ENCODE measurements at regions not wholly inside any gene's neighbourhood (a gene's known extent, or its start where the extent isn't known, plus 50 kb on each side); places are given as distances from the start of the nearest gene placed in this dataset.
A peak's percentile ranks its signal among the peaks of the same experiment; 100 is the strongest.
"Not testable (repeated sequence)": the region's sequence is repeated elsewhere in the genome, so short reads cannot be mapped to it uniquely, and the experiment has no call there.

DNA sequence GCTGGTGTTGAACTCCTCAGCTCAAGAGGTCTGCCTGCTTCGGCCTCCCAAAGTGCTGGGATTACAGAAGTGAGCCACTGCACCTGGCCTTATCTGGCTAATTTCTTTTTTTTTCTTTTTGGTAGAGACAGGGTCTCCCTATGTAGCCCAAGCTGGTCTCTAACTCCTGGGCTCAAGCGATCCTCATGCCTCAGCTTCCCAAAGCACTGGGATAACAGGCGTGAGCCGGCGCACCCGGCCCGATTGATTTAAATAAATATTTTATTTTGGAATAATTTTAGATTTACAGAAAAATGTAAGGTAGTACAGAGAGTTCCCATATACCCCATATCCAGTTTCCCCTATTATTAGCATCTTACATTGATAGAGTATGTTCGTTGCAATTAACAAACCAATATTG is 155.0 kb upstream of the MVB12B start:
- Mint-ChIP-seq H3K36me3 (ENCODE audit: unreplicated experiment) (no peaks in the 10 kb centered on the region), H3K4me3 (ENCODE audit: unreplicated experiment) (no peak overlapping the region), H3K9me3 (ENCODE audit: unreplicated experiment) (peaks cover 10% of the 10 kb centered on the region), H3K27ac (ENCODE audit: unreplicated experiment) (no peak overlapping the region), H3K27me3 (ENCODE audit: unreplicated experiment) (peaks cover 40% of the 10 kb centered on the region), H3K4me1 (ENCODE audit: unreplicated experiment) (no peaks in the 10 kb centered on the region)
- TF ChIP-seq, protein P1, sequence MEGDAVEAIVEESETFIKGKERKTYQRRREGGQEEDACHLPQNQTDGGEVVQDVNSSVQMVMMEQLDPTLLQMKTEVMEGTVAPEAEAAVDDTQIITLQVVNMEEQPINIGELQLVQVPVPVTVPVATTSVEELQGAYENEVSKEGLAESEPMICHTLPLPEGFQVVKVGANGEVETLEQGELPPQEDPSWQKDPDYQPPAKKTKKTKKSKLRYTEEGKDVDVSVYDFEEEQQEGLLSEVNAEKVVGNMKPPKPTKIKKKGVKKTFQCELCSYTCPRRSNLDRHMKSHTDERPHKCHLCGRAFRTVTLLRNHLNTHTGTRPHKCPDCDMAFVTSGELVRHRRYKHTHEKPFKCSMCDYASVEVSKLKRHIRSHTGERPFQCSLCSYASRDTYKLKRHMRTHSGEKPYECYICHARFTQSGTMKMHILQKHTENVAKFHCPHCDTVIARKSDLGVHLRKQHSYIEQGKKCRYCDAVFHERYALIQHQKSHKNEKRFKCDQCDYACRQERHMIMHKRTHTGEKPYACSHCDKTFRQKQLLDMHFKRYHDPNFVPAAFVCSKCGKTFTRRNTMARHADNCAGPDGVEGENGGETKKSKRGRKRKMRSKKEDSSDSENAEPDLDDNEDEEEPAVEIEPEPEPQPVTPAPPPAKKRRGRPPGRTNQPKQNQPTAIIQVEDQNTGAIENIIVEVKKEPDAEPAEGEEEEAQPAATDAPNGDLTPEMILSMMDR (IDR thresholded peaks at IDR 0.05), result no peak
- peak; percentile 46 for DNase-seq (ENCODE audit: extremely low spot score, unreplicated experiment)

DNA sequence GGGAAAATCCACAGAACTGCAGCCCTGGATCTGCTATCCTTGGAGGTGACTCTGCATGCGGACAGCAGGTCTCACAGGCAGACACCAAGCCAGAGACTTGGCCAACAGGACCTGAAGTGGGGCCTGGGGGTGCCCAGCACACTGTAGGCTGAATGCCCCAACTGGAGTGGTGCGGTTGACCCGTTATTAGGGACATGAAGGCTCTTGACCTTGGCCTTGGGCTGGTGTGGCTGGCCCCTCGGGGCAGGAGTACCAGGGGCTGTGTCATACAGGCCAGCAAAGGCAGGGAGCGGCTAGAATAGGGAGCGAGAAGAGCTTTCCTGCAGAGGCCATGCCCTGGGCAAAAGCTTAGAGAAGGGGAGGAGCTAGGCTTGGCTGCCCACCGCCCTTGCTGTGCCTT is 153.2 kb upstream of the MVB12B start:
- TF ChIP-seq, protein P1 (IDR thresholded peaks at IDR 0.05), result no peak
- Mint-ChIP-seq H3K36me3 (ENCODE audit: unreplicated experiment) (no peaks in the 10 kb centered on the region), H3K4me1 (ENCODE audit: unreplicated experiment) (no peaks in the 10 kb centered on the region), H3K4me3 (ENCODE audit: unreplicated experiment) (no peak overlapping the region), H3K27me3 (ENCODE audit: unreplicated experiment) (peaks cover 45% of the 10 kb centered on the region), H3K9me3 (ENCODE audit: unreplicated experiment) (peaks cover 15% of the 10 kb centered on the region), H3K27ac (ENCODE audit: unreplicated experiment) (no peak overlapping the region)
- DNase-seq (ENCODE audit: extremely low spot score, unreplicated experiment), result peak; percentile 80

DNA sequence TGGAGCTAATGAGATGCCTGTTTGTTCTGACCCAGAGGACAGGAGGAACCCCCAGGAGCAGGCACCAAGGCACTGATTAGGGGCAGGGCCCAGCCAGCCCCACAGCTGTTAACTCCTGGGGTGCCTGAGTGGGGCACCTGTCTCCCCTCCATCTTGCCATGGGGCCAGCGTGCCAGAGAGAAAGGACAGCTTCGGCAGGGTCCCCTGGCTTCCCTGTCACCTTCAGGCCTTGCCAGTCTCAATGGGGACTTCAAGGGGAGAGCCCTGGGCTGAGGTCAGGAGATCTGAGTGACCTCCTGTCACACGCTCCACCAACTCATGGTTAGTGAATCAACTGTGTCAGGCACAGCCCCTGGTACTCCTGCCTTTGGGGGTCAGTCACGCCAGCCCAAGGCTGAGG is 152.7 kb upstream of the MVB12B start:
- Mint-ChIP-seq H3K9me3 (ENCODE audit: unreplicated experiment) (peaks cover 15% of the 10 kb centered on the region), H3K4me3 (ENCODE audit: unreplicated experiment) (no peak overlapping the region), H3K4me1 (ENCODE audit: unreplicated experiment) (no peaks in the 10 kb centered on the region), H3K36me3 (ENCODE audit: unreplicated experiment) (no peaks in the 10 kb centered on the region), H3K27ac (ENCODE audit: unreplicated experiment) (no peak overlapping the region), H3K27me3 (ENCODE audit: unreplicated experiment) (peaks cover 47% of the 10 kb centered on the region)
- DNase-seq (ENCODE audit: extremely low spot score, unreplicated experiment), result peak; percentile 70
- TF ChIP-seq, protein P1 (IDR thresholded peaks at IDR 0.05), result no peak

DNA sequence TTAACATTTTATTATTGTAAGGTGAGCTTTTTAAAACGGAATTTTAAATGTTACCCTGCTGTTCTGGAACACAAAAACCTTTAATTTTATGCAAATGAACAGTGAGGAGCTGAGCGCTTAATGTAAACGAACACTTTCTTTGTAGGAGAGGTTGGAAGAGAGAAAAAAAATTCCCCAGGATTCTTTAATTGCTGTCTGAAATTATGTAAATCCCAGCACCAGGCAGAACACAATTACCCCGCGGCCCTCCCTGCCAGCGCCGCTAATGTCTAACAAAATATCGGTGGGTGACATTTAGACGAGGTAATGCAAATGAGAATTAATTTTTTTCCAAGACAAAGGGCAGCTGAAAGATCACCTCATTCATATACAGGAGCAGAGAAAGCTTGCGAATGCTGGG is 143.4 kb upstream of the MVB12B start:
- TF ChIP-seq, protein P1 (IDR thresholded peaks at IDR 0.05), result no peak
- no peaks in the 10 kb centered on the region for H3K36me3 Mint-ChIP-seq (ENCODE audit: unreplicated experiment)
- no peak overlapping the region for H3K4me3 Mint-ChIP-seq (ENCODE audit: unreplicated experiment)
- no peak for DNase-seq (ENCODE audit: extremely low spot score, unreplicated experiment)
- H3K9me3 Mint-ChIP-seq (ENCODE audit: unreplicated experiment), result no peaks in the 10 kb centered on the region
- peaks cover 60% of the 10 kb centered on the region for H3K27me3 Mint-ChIP-seq (ENCODE audit: unreplicated experiment)
- no peaks in the 10 kb centered on the region for H3K4me1 Mint-ChIP-seq (ENCODE audit: unreplicated experiment)
- no peak overlapping the region for H3K27ac Mint-ChIP-seq (ENCODE audit: unreplicated experiment)

DNA sequence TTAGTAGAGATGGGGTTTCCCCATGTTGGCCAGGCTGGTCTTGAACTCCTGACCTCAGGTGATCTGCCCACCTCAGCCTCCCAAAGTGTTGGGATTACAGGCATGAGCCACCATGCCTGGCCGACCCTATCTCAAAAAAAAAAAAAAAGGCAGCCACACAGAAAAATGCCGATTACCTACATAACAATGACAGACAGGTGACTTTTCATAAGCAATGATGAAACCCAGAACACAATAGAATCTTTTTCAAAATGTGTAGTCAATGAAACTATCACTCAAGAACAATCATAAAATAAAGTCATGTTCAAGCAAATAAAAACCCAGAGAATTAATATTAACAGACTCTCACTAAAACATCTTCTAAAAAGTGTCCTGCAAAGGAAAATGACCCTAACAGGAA is 135.6 kb upstream of the MVB12B start:
- DNase-seq (ENCODE audit: extremely low spot score, unreplicated experiment); H3K36me3 Mint-ChIP-seq (ENCODE audit: unreplicated experiment); H3K27ac Mint-ChIP-seq (ENCODE audit: unreplicated experiment); H3K4me1 Mint-ChIP-seq (ENCODE audit: unreplicated experiment); H3K9me3 Mint-ChIP-seq (ENCODE audit: unreplicated experiment); H3K4me3 Mint-ChIP-seq (ENCODE audit: unreplicated experiment): not testable (repeated sequence)
- H3K27me3 Mint-ChIP-seq (ENCODE audit: unreplicated experiment), result peaks cover 54% of the 10 kb centered on the region

DNA sequence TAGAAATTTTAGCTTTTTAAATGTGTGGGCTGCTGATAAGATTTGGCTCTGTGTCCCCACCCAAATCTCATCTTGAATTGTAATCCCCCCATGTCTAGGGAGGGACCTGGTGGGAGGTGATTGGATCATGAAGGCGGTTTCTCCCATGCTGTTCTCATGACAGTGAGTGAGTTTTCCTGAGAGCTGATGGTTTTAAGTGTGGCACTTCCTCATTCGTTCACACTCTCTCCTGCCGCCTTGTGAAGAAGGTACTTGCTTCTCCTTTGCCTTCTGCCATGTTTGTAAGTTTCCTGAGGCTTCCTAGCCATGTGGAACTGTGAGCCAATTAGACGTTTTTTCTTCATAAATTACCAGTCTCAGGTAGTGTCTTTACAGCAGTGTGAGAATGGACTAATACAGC is 127.8 kb upstream of the MVB12B start:
- Mint-ChIP-seq H3K27ac (ENCODE audit: unreplicated experiment) (no peak overlapping the region), H3K9me3 (ENCODE audit: unreplicated experiment) (no peaks in the 10 kb centered on the region), H3K36me3 (ENCODE audit: unreplicated experiment) (no peaks in the 10 kb centered on the region), H3K4me3 (ENCODE audit: unreplicated experiment) (no peak overlapping the region), H3K27me3 (ENCODE audit: unreplicated experiment) (peaks cover 68% of the 10 kb centered on the region), H3K4me1 (ENCODE audit: unreplicated experiment) (no peaks in the 10 kb centered on the region)
- DNase-seq (ENCODE audit: extremely low spot score, unreplicated experiment), result no peak
- TF ChIP-seq, protein P1 (IDR thresholded peaks at IDR 0.05), result no peak
